ENCODE measurements at regions not wholly inside any gene's neighbourhood (a gene's known extent, or its start where the extent isn't known, plus 50 kb on each side); places are given as distances from the start of the nearest gene placed in this dataset.

DNA sequence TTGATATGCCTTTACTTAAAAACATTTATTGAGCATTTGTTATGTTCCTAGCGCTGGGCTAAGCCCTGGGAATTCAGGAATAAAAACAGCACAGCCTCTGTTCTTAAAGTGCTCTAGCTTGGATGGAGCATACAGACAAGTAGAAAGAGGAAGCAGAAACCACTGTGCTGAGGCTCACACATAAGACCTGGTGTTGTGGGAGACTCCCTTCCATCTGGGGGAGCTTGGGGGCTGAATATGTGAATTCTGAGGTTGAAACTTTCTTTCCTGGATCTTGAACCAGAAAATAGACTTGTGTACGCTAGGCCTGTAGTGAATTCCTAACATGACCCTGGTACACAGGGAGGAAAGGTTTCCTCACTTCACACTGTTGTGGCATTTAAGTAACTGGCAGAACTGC is 209.9 kb downstream of the ZNF326 start:
- H3K36me3 ChIP-seq (ENCODE audit: control insufficient read depth, insufficient read depth, low read length), result no peaks in the 10 kb centered on the region
- H3K27ac ChIP-seq (ENCODE audit: low read depth, low read length), result no peak overlapping the region
- H3K9me3 ChIP-seq (ENCODE audit: control insufficient read depth, insufficient read depth, low read depth, low read length), result no peaks in the 10 kb centered on the region
- no peak overlapping the region for H3K4me3 ChIP-seq (ENCODE audit: low read depth, low read length)
- peaks cover 14% of the 10 kb centered on the region for H3K4me1 ChIP-seq (ENCODE audit: control insufficient read depth, insufficient read depth, low read length)
- no peak overlapping the region for H3K9ac ChIP-seq (ENCODE audit: low read length)
- H3K27me3 ChIP-seq (ENCODE audit: control insufficient read depth, insufficient read depth, low read length), result no peaks in the 10 kb centered on the region

DNA sequence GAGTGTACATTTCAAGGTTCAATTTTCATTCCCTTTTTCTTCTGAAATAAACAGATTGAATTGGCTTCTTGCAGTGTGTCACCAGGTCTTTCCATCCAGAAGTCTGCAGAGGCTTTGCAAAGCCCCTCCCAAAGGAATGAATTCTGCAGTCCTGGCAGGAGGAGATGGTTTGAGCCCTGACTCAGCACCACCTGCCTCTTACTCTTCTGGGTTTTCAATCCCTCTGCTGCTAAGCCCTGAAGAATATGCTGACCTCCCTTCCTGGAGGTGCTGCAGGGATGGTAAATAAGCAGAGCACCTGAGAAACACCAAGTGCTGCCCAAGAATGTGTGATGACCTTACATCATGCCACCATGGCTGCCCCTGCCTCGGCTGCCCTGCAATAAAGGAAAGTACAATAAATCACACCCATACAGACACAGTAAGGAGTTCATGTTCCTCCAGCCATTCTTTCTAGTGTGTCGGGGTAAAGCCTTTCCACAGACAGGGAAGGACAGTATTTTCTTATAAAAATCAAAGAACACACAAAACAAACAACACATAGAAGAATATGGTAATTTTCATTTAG is 209.2 kb downstream of the ZNF326 start:
- Histone ChIP-seq H3K27ac (ENCODE audit: low read depth, low read length) (no peak overlapping the region), H3K9ac (ENCODE audit: low read length) (no peak overlapping the region), H3K4me1 (ENCODE audit: control insufficient read depth, insufficient read depth, low read length) (peaks cover 14% of the 10 kb centered on the region), H3K9me3 (ENCODE audit: control insufficient read depth, insufficient read depth, low read depth, low read length) (no peaks in the 10 kb centered on the region), H3K27me3 (ENCODE audit: control insufficient read depth, insufficient read depth, low read length) (no peaks in the 10 kb centered on the region), H3K36me3 (ENCODE audit: control insufficient read depth, insufficient read depth, low read length) (no peaks in the 10 kb centered on the region), H3K4me3 (ENCODE audit: low read depth, low read length) (no peak overlapping the region)

DNA sequence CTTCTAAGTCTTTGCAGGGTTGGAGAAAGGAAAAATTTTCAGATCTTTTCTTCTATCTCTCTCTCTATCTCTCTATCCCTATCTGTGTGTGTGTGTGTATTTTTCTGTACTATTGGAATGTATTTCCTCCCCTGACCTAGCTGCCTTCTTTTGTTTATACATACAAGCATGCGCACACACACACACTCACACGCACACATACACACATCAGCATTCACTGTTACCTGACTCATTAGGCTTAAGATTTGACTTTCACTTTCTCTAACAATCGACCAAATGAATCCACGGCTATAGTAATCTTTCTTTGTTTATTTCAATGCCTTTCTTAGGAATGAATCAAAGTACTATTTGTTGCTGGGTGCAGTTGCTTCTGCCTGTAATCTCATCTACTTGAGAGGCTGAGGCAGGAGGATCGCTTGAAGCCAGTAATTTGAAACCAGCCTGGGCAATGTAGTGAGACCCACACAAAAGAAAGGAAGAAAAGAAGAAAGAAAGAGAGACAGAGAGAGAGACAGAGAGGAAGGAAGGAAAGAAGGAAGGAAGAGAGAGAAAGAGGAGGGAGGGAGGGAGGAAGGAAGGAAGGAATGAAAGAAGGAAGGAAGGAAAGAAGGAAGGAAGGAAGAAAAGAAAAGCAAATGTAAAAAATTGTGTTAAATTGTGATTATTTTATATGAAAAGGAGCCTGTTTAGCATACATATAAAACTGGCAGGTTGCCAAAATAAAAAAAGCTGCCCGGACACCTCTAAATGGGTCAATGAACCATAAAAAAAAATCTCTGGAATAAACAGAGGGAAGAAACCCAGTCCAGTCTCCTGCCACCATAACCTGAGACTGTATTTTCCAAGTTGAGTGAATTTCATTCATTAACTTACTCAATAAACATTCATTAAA is 206.8 kb downstream of the ZNF326 start:
- Histone ChIP-seq H3K9ac (ENCODE audit: low read length) (no peak overlapping the region), H3K9me3 (ENCODE audit: control insufficient read depth, insufficient read depth, low read depth, low read length) (no peaks in the 10 kb centered on the region), H3K4me1 (ENCODE audit: control insufficient read depth, insufficient read depth, low read length) (peaks cover 11% of the 10 kb centered on the region; the same call in 1 of the 2 replicates), H3K36me3 (ENCODE audit: control insufficient read depth, insufficient read depth, low read length) (no peaks in the 10 kb centered on the region), H3K27ac (ENCODE audit: low read depth, low read length) (no peak overlapping the region), H3K27me3 (ENCODE audit: control insufficient read depth, insufficient read depth, low read length) (no peaks in the 10 kb centered on the region), H3K4me3 (ENCODE audit: low read depth, low read length) (no peak overlapping the region)

DNA sequence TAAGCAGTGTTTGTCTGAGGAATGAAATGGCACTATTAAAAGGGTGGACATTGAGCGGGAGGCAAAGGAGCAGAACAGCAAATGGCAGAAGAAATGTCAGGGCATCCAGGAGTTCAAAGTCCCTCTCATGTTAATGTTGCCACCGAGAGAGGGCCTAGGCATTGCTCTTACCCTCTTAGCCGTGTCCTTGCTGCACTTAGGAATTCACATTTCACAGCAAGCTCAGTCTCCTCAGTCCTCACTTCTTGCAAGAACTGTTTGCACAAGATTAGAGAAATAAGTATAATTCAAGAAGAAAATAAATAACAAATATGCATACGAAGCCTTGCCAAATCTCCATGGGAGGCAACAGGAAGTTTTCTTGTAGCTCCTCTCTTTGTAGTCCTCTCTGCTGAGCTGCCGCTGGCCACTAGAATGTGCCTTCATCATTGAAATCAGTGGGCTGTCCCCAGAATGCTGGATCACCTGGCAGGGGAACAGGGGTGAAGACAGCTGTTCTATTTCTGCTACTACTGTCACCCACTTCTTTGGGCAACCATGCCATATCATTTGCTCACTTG is 205.8 kb downstream of the ZNF326 start:
- Histone ChIP-seq H3K9ac (ENCODE audit: low read length) (no peak overlapping the region), H3K27me3 (ENCODE audit: control insufficient read depth, insufficient read depth, low read length) (no peaks in the 10 kb centered on the region), H3K4me1 (ENCODE audit: control insufficient read depth, insufficient read depth, low read length) (peaks cover 11% of the 10 kb centered on the region; the same call in 1 of the 2 replicates), H3K9me3 (ENCODE audit: control insufficient read depth, insufficient read depth, low read depth, low read length) (no peaks in the 10 kb centered on the region), H3K4me3 (ENCODE audit: low read depth, low read length) (no peak overlapping the region), H3K27ac (ENCODE audit: low read depth, low read length) (no peak overlapping the region), H3K36me3 (ENCODE audit: control insufficient read depth, insufficient read depth, low read length) (no peaks in the 10 kb centered on the region)

DNA sequence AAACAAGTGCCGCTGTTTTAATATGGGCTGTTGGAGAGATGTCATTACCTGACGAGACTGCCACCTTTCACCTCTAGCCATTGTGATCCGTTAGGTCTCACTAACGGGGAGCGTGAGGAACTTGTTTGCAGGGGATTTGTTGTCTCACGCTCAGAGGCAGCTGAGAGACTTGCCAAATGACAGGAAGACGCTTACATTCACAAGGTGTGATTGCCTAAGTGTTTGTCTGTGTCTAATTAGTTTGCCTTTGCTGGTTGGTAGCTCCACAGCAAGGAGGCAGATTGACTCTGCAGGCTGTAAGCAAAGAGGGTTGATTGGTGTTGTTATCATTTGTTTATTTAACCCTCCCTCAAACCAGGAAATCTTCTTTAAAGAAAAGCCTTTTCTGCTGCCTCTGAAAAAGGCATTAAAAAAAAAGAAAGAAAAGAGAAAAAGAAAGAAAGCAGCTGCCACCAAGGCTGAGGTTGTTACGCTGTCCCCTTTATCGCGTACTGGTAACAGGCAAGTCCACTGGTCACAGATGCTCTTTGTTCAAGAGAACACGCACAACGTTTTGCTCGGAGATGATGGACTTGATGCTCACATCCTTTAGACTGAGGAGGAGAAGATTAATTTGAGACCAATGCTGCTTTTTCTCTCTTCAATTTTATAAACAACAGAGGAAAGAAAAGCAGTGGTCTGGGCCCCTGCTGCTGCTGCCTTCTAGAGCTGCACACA is 203.9 kb downstream of the ZNF326 start:
- H3K27ac ChIP-seq (ENCODE audit: low read depth, low read length), result no peak overlapping the region
- H3K9me3 ChIP-seq (ENCODE audit: control insufficient read depth, insufficient read depth, low read depth, low read length), result no peaks in the 10 kb centered on the region
- no peak overlapping the region for H3K9ac ChIP-seq (ENCODE audit: low read length)
- no peak overlapping the region for H3K4me3 ChIP-seq (ENCODE audit: low read depth, low read length)
- H3K4me1 ChIP-seq (ENCODE audit: control insufficient read depth, insufficient read depth, low read length), result peaks cover 11% of the 10 kb centered on the region; the same call in 1 of the 2 replicates
- no peaks in the 10 kb centered on the region for H3K27me3 ChIP-seq (ENCODE audit: control insufficient read depth, insufficient read depth, low read length)
- H3K36me3 ChIP-seq (ENCODE audit: control insufficient read depth, insufficient read depth, low read length), result no peaks in the 10 kb centered on the region

DNA sequence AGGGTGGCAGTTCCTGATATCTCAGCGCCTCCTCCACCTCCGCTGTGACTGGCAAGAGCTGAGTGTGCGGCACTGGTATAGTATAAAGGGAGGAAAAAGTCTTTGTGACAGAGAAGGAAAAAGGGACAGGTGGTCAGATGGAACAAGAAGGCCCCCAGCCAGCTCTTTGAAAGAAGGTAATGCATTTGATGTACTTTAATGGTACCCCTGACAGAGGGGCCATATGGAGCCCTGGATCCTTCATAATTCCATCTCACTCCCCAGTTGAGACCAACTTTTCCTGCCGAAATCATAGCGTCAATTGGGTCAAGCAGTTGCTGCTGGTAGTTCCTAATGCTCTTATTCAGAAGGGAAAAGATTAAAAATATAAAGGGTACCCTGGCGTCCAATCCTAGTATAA is 198.2 kb downstream of the ZNF326 start:
- Histone ChIP-seq H3K9ac (ENCODE audit: low read length) (no peak overlapping the region), H3K36me3 (ENCODE audit: control insufficient read depth, insufficient read depth, low read length) (no peaks in the 10 kb centered on the region), H3K4me3 (ENCODE audit: low read depth, low read length) (no peak overlapping the region), H3K27me3 (ENCODE audit: control insufficient read depth, insufficient read depth, low read length) (no peaks in the 10 kb centered on the region), H3K9me3 (ENCODE audit: control insufficient read depth, insufficient read depth, low read depth, low read length) (no peaks in the 10 kb centered on the region), H3K27ac (ENCODE audit: low read depth, low read length) (no peak overlapping the region), H3K4me1 (ENCODE audit: control insufficient read depth, insufficient read depth, low read length) (no peaks in the 10 kb centered on the region)

DNA sequence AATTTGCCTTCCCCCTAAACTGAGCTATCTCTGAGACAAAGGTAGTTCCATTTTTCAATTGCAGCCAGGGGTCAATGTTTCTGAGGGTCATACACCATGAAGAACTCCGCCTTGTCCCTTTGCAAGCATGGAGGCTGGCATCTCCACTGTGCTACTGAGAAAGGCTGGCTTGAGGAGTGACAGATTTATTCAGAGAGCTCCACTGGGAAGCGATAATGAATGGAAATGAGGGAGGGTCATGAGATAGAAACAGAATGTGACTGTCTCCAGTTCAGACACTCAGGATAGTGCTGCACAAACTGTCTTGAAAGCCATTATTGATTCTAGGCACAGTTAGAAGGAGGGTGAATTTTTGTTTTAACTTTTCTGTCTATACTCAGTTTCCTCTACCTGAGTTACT is 197.5 kb downstream of the ZNF326 start:
- Histone ChIP-seq H3K9me3 (ENCODE audit: control insufficient read depth, insufficient read depth, low read depth, low read length) (no peaks in the 10 kb centered on the region), H3K4me3 (ENCODE audit: low read depth, low read length) (no peak overlapping the region), H3K27ac (ENCODE audit: low read depth, low read length) (no peak overlapping the region), H3K9ac (ENCODE audit: low read length) (no peak overlapping the region), H3K36me3 (ENCODE audit: control insufficient read depth, insufficient read depth, low read length) (no peaks in the 10 kb centered on the region), H3K27me3 (ENCODE audit: control insufficient read depth, insufficient read depth, low read length) (no peaks in the 10 kb centered on the region), H3K4me1 (ENCODE audit: control insufficient read depth, insufficient read depth, low read length) (no peaks in the 10 kb centered on the region)

DNA sequence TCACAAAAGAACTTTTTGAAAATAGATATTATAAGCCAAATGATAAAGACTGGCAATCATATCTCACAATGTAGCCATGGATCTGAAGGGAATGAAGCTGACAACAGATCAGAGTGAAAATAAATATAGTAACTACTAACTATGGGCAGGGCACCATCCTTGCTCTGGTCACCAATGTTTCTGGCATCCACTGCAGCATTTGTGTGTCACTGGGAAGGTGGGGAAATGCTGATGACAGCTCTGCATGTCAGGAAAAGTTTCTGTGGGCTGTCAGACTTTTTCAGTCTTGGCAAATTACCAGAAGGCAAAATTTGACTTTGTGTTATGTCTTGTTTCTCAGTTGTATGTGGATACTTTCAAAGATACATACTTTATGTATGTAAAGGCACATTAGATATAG is 195.6 kb downstream of the ZNF326 start:
- no peak overlapping the region for H3K9ac ChIP-seq (ENCODE audit: low read length)
- no peaks in the 10 kb centered on the region for H3K9me3 ChIP-seq (ENCODE audit: control insufficient read depth, insufficient read depth, low read depth, low read length)
- H3K27me3 ChIP-seq (ENCODE audit: control insufficient read depth, insufficient read depth, low read length), result no peaks in the 10 kb centered on the region
- H3K4me1 ChIP-seq (ENCODE audit: control insufficient read depth, insufficient read depth, low read length), result no peaks in the 10 kb centered on the region
- H3K36me3 ChIP-seq (ENCODE audit: control insufficient read depth, insufficient read depth, low read length), result no peaks in the 10 kb centered on the region
- H3K4me3 ChIP-seq (ENCODE audit: low read depth, low read length), result no peak overlapping the region
- H3K27ac ChIP-seq (ENCODE audit: low read depth, low read length), result no peak overlapping the region

DNA sequence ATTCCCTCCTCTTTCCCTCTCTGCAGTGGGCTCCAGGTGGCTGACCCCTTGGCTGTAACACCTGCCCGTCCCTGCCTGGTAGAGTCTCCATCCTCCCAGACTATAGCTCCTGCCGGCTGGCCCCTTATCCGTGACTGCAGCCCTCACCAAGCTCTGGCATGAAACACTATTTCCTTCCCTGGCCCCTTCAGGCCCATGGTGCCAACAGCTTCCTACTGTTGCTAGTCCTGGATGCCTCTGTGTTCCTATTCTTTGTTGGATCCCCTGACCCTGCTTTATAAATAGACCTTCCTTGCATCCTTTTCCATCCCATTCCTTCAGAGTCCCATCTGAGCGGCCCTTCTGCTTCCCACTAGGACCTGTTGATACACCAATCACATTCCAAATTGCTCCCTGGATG is 195.0 kb downstream of the ZNF326 start:
- Histone ChIP-seq H3K4me3 (ENCODE audit: low read depth, low read length) (no peak overlapping the region), H3K27me3 (ENCODE audit: control insufficient read depth, insufficient read depth, low read length) (no peaks in the 10 kb centered on the region), H3K36me3 (ENCODE audit: control insufficient read depth, insufficient read depth, low read length) (no peaks in the 10 kb centered on the region), H3K27ac (ENCODE audit: low read depth, low read length) (no peak overlapping the region), H3K4me1 (ENCODE audit: control insufficient read depth, insufficient read depth, low read length) (no peaks in the 10 kb centered on the region), H3K9ac (ENCODE audit: low read length) (no peak overlapping the region), H3K9me3 (ENCODE audit: control insufficient read depth, insufficient read depth, low read depth, low read length) (no peaks in the 10 kb centered on the region)

DNA sequence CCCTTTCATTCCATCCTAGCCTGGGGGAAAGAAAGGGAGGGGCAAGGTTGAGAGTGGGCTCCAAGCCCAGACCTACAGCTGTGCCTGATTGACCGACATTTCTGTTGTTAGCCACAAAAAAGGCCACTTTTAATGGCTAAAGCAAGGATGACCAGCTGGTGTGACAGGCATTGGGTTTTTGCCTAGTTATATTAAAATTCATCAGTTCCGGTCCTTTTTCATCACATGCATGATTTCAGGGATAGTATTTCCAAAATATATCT is 192.3 kb downstream of the ZNF326 start:
- no peaks in the 10 kb centered on the region for H3K9me3 ChIP-seq (ENCODE audit: control insufficient read depth, insufficient read depth, low read depth, low read length)
- no peak overlapping the region for H3K9ac ChIP-seq (ENCODE audit: low read length)
- no peaks in the 10 kb centered on the region for H3K27me3 ChIP-seq (ENCODE audit: control insufficient read depth, insufficient read depth, low read length)
- no peak overlapping the region for H3K27ac ChIP-seq (ENCODE audit: low read depth, low read length)
- no peaks in the 10 kb centered on the region for H3K36me3 ChIP-seq (ENCODE audit: control insufficient read depth, insufficient read depth, low read length)
- no peak overlapping the region for H3K4me3 ChIP-seq (ENCODE audit: low read depth, low read length)
- no peaks in the 10 kb centered on the region for H3K4me1 ChIP-seq (ENCODE audit: control insufficient read depth, insufficient read depth, low read length)
